ES-I3 (cell line): ENCODE measurements at regions not wholly inside any gene's neighbourhood (a gene's known extent, or its start where the extent isn't known, plus 50 kb on each side); places are given as distances from the start of the nearest gene placed in this dataset.

Experiments
- H3K36me3 ChIP-seq: 2 replicates; pipeline ENCODE4 v1.6.1; 2013; ENCODE audit warnings: mild to moderate bottlenecking, low read length, control low read depth, moderate library complexity; ENCODE audit not compliant: insufficient read depth
- H3K4me1 ChIP-seq: 2 replicates; pipeline ENCODE4 v1.6.1; 2013; ENCODE audit warnings: mild to moderate bottlenecking, control low read depth, low read length; ENCODE audit not compliant: insufficient read depth
- H3K9ac ChIP-seq: 2 replicates; pipeline ENCODE4 v1.6.1; 2013; ENCODE audit warnings: low read depth, mild to moderate bottlenecking, low read length, moderate library complexity
- H3K9me3 ChIP-seq: 2 replicates; pipeline ENCODE4 v1.6.1; 2013; ENCODE audit warnings: mild to moderate bottlenecking, low read length, moderate library complexity; ENCODE audit not compliant: control insufficient read depth, insufficient read depth

- Histone ChIP-seq H3K9me3 (no peaks in the 10 kb centered on the region), H3K9ac (no peak overlapping the region), H3K36me3 (no peaks in the 10 kb centered on the region), H3K4me1 (no peaks in the 10 kb centered on the region)
Measured at GRCh38 chr16:60329108-60329507, 1595.0 kb upstream of the GOT2 start.

- Histone ChIP-seq H3K4me1 (no peaks in the 10 kb centered on the region), H3K36me3 (no peaks in the 10 kb centered on the region), H3K9ac (no peak overlapping the region), H3K9me3 (no peaks in the 10 kb centered on the region)
Measured at GRCh38 chr16:60328152-60328551, 1594.0 kb upstream of the GOT2 start.

DNA sequence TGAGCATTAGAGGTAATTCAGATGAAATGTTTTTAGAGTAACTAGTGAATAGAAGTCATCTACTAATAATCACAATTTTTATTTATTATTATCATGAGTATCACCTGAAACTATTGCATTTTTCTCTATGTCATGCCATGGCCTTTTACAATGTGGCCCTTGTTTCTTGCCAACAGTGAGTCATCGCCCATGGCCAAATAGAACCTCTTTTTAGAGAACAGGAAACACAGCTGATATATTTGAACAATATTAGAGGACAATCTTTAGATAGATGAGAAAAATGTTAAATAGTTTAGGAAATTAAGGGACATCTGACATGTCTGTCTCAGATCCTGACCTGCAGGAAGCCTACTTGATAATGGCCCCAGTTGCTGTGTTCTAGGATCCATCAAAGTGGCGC lies 1584.4 kb upstream of the GOT2 start:
- no peak overlapping the region for H3K9ac ChIP-seq
- H3K4me1 ChIP-seq, result peaks cover 3% of the 10 kb centered on the region; the same call in 1 of the 2 replicates
- H3K9me3 ChIP-seq, result no peaks in the 10 kb centered on the region
- H3K36me3 ChIP-seq, result no peaks in the 10 kb centered on the region

DNA sequence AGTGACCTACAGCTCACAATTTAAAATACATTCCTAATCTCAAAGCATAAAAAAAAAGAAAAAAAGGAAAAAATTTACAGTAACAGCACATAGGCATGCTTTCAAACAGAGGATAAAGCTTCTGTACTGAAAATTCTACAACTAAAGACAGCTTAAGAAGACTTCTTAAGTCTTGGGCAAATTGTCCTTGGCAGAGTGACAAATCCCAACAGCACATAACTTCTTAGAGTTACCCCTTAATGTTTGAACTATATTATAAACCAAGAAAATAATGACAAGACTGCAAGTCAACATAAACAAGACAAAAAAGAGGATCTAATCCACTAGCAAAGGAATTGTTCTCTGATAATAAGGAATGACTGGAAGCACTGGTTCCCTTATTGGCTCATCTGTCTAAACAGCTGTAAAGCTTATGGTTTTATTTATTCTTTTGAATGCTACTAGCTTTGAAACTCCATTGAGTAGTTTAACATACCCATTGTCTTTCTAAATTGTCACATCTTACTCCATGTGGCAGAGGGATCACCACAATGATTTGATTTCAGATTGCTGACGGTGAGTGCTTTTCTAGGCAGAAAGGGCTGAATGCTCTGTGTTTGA lies 1576.8 kb upstream of the GOT2 start:
- H3K9ac ChIP-seq, result no peak overlapping the region

DNA sequence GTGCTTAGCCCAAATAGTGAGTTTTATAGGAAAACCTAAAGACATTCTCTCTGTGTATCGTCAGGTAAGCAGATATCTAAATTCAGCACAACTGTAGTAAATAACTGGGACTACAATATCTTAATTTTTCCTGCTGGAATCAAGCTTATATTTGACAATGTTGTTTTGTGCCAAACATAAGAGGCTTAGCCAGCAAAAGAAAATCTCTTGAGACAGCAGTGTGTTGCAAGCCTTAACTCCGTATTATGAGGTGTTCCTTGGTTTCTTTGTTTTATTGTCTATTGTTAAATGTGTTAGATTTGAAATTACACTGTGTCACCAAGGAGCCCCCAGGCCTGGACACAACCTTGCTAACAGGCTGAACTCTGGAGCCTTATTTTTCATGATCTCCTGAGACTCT lies 1570.6 kb upstream of the GOT2 start:
- no peaks in the 10 kb centered on the region for H3K36me3 ChIP-seq
- H3K9ac ChIP-seq, result no peak overlapping the region
- no peaks in the 10 kb centered on the region for H3K4me1 ChIP-seq
- H3K9me3 ChIP-seq, result no peaks in the 10 kb centered on the region

More for the DNA sequence above, 1576.8 kb upstream of the GOT2 start:
- Histone ChIP-seq H3K9me3 (no peaks in the 10 kb centered on the region), H3K36me3 (no peaks in the 10 kb centered on the region), H3K4me1 (peaks cover 15% of the 10 kb centered on the region; the same call in 1 of the 2 replicates)

GRCh38 chr16:60304066-60304465 lies 1570.0 kb upstream of the GOT2 start:
- H3K36me3 ChIP-seq, result no peaks in the 10 kb centered on the region
- H3K9ac ChIP-seq, result no peak overlapping the region
- no peaks in the 10 kb centered on the region for H3K9me3 ChIP-seq
- no peaks in the 10 kb centered on the region for H3K4me1 ChIP-seq

DNA sequence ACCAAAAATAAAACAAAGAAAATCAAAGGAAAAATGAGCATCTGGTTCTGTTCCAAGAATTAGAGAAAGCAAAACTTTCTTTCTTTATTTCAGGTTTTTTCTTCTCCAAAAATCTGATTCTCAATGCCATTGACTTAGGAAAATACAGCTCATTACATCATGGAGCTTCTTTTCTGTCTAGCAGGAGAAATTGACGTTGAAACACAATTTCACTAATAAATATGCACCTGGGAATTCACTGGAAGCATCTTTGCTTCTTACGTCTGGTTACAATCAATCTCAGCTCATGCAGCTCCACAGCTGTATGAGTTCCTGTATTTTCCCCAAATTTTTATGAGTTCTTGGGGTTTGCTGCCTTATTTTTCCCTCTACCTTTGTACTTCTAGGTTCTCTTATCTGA lies 1568.6 kb upstream of the GOT2 start:
- no peaks in the 10 kb centered on the region for H3K4me1 ChIP-seq
- H3K36me3 ChIP-seq, result no peaks in the 10 kb centered on the region
- H3K9me3 ChIP-seq, result no peaks in the 10 kb centered on the region
- H3K9ac ChIP-seq, result no peak overlapping the region

DNA sequence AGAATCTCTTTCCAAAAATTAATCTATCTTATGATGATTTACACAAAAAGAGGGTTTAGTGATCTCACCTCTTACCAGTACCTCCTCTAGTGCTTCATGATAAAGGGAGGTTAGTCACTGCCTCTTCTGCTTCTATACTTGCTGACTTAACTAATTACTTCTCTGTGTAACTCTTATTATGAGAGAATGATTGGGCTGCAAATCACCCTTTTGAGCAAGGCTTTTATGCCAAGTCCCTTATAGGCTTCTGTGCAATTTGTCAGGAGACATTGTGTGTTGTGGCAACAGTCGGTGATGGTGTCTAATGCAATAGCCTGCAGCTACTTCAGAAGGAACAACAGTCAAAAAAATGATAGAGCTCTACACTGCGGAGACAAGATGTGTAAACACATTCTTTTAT lies 1568.1 kb upstream of the GOT2 start:
- Histone ChIP-seq H3K9ac (no peak overlapping the region), H3K9me3 (no peaks in the 10 kb centered on the region), H3K4me1 (no peaks in the 10 kb centered on the region), H3K36me3 (no peaks in the 10 kb centered on the region)

DNA sequence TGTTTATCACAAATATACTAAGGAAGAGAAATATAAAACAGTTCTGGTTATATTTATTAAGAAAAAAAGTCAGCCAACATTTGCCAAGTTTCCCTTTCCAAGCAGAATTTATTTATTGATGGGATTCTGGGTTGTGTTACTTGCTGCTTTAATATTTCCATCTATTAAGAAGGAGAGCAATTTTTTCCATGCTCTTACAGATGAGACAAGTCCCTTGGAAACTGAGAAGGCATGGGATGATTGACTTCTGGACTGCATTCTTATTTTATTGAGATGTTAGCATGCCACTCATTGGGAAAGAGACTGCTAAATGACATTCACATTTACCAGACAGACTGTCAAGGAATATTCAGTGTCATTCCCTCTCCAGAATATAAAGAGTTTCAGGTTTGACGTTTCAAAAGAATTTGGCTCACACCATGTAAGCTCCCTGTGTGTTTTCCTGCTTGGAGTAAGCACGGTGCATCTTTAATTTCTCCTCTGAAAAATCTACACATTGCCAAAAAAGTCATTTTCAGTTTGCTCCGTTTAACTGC lies 1565.2 kb upstream of the GOT2 start:
- no peak overlapping the region for H3K9ac ChIP-seq
- H3K4me1 ChIP-seq, result no peaks in the 10 kb centered on the region
- no peaks in the 10 kb centered on the region for H3K36me3 ChIP-seq
- H3K9me3 ChIP-seq, result no peaks in the 10 kb centered on the region

DNA sequence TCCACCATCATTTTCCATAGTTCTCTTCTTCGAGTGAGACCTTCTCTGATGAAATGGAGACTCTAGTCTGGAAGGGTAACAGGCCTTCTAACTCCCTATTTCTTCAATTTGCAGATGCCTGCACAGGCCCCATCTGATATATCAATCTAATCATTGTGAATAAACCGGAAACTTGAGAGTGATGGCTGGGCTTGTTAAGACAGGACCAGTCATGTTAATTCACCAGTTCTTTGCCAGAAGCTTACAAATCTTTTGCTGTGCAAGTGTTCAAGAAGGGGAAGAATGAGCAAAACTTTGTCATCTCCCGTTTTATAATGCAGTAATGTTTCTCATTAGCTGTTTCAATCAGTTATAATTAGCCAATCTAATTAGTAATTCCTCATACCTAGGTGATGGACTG lies 1561.3 kb upstream of the GOT2 start:
- Histone ChIP-seq H3K4me1 (no peaks in the 10 kb centered on the region), H3K36me3 (no peaks in the 10 kb centered on the region), H3K9ac (no peak overlapping the region), H3K9me3 (no peaks in the 10 kb centered on the region)

DNA sequence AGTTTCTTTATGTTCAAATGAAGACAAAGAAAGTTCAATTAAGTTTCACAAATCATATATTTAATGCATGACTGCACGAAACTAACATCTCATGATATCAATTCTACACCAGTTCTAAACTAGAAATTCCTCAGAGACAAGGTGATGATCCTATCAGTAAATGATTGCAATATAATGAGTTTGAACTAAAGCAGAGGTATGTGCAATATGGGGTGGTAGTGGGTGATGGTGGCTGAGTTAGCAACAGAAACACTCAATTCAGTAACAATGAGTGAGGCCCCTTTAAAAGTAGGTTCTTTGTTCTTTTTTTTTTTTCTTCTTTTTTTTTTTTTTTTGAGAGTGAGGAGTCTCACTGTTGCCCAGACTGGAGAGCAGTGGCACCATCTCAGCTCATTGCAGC lies 1551.7 kb upstream of the GOT2 start:
- Histone ChIP-seq H3K36me3 (no peaks in the 10 kb centered on the region), H3K4me1 (no peaks in the 10 kb centered on the region), H3K9ac (no peak overlapping the region), H3K9me3 (no peaks in the 10 kb centered on the region)

DNA sequence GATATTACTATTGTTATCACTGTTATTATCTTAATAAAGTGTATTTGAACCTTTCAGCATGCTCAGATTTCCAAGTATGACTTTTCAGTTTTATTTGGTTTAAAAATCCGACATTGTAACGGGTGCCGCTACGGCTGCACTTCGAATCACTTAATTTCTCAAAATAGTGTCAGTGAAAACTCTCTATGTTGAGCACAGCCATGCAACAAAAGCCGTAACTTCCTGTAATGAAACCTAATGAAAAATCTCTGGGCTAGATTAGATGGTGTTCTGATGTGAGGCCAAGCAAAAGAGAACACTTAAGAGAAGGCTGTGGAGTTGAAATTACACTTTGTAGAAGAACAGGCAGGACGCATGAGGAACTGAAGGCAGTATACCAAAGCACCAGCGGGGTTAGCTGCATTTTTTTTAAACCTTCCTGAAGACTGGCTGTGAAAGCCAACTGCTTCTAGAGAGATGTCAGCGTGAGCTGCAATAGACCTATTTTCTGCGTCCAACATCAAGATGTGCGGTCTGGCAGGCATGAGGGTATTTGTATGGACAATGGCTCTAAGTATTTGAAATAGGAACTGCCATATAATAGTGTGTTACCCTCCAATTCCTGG lies 1545.0 kb upstream of the GOT2 start:
- Histone ChIP-seq H3K4me1 (no peaks in the 10 kb centered on the region), H3K9ac (no peak overlapping the region), H3K9me3 (no peaks in the 10 kb centered on the region), H3K36me3 (no peaks in the 10 kb centered on the region)

- Histone ChIP-seq H3K4me1 (peaks cover 8% of the 10 kb centered on the region), H3K9ac (no peak overlapping the region), H3K9me3 (no peaks in the 10 kb centered on the region), H3K36me3 (no peaks in the 10 kb centered on the region)
Measured at GRCh38 chr16:60274431-60275019, 1540.4 kb upstream of the GOT2 start.

- Histone ChIP-seq H3K36me3 (no peaks in the 10 kb centered on the region), H3K9ac (no peak overlapping the region), H3K4me1 (peaks cover 8% of the 10 kb centered on the region), H3K9me3 (no peaks in the 10 kb centered on the region)
Measured at GRCh38 chr16:60271781-60272180, 1537.7 kb upstream of the GOT2 start.
